Adrenal gland (tissue), 9 donors: ENCODE measurements at regions not wholly inside any gene's neighbourhood (a gene's known extent, or its start where the extent isn't known, plus 50 kb on each side); places are given as distances from the start of the nearest gene placed in this dataset.

Source experiments
- DNase-seq, 7 donors: peaks; one replicate each; pipeline ENCODE4 v3.0.0-alpha.2; 2019 to 2020
- H3K27ac ChIP-seq, 5 donors: fragments of 200-600 bp; sonication (generic) in 4 of 5; 1 replicate in 3 of 5; 2 replicates in 2 of 5; pipeline versions ENCODE4 v1.5.1 to v1.8.0; 2016 to 2020; ENCODE audit warnings: mild to moderate bottlenecking in 1 of 5
- H3K27me3 ChIP-seq: fragments of 200-600 bp; 2 replicates; pipeline ENCODE4 v1.8.0; 2021
- H3K36me3 ChIP-seq, 2 donors: fragments of 200-600 bp; replicated peaks in 1 of 2; 1 replicate in 1 of 2; 2 replicates in 1 of 2; pipeline versions ENCODE4 v1.5.1 to v1.8.0; 2018 to 2022
- H3K4me1 ChIP-seq, 2 donors: fragments of 200-600 bp; replicated peaks in 1 of 2; 1 replicate in 1 of 2; 2 replicates in 1 of 2; pipeline versions ENCODE4 v1.5.1 to v1.8.0; 2018 to 2021
- H3K4me3 ChIP-seq, 4 donors: fragments of 200-600 bp; sonication (generic) in 3 of 4; one replicate each; pipeline ENCODE4 v1.5.1; 2016 to 2018
- H3K9me3 ChIP-seq, 3 donors: fragments of 200-600 bp; sonication (generic) in 1 of 3; replicated peaks in 1 of 3; 1 replicate in 2 of 3; 2 replicates in 1 of 3; pipeline versions ENCODE4 v1.5.1 to v1.8.0; 2016 to 2021
- CTCF ChIP-seq, 6 experiments: fragments of 450-650 bp in 4 of 6; fragments of 200-600 bp in 2 of 6; sonication (generic) in 1 of 6; IDR thresholded peaks; 1 replicate in 5 of 6; 2 replicates in 1 of 6; pipeline versions ENCODE4 v1.5.1 to v1.8.0; 2016 to 2021; ENCODE audit warnings: antibody characterized with exemption in 6 of 6, mild to moderate bottlenecking in 2 of 6, moderate library complexity in 1 of 6
- POLR2A ChIP-seq, 2 donors: fragments of 450-650 bp; IDR thresholded peaks; one replicate each; pipeline ENCODE4 v1.6.1; 2017; ENCODE audit warnings: antibody characterized with exemption in 2 of 2, mild to moderate bottlenecking in 2 of 2, moderate library complexity in 1 of 2
- WGBS, 4 donors: extraction: QIAGEN DNeasy Blood & Tissue Kit in 2 of 4; methylation state at CpG; one replicate each; pipeline versions ENCODE4 v1.1.5 to v1.1.7; 2013 to 2017; 5-methylcytosine and 5-hydroxymethylcytosine counted together
- intact Hi-C, 2 donors: fragments of 100-400 bp; cut with DNase I; formaldehyde crosslinking; loops; one replicate each; pipeline versions ENCODE4 v1.14.1 to v1.15.0; 2022 to 2023
- donor health status: healthy with polysubstance abuse.
- donor health status: Bipolar disorder and iron deficiency.
- donor health status: DM: yes; HTN: yes; CAD: no.
- donor health status: DM: no; HTN: no; CAD: no.
- donor health status: DM: no; HTN: no; CAD: no.

DNA sequence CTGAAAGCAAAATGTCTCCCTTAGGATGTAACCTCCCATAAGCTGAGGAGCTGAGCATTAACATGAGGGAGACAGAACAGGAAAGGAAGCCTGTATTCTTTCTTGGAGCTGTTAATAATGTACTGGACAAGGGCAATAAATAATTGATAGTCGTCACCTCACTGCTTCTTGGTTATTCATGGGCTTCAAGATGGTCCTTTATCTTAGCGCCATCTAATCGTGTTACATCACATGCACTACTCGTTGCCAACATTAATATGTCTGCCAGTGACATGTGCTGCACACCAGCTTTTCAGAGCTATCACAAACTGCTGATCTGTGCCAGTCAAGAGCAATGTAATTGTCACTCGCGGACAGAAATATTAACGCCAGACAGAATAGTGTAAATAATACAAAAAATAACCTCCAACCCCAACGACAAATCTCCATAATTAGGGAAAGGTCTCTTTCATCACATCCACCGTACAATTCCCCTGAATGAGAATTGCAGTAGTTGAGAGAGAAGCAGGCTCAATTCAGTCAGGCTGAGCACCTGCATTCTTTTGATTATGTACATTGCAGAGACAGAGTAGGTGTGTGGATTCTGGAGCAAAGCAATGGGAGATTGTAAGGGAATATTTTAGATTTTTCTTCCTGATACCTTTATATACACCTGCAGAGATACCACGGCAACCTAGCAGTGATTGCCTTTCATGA is 267.1 kb downstream of the SPATA31D1 start:
- Histone ChIP-seq H3K4me1 (no peaks in the 10 kb centered on the region), H3K27me3 (no peaks in the 10 kb centered on the region), H3K9me3 (no peaks in the 10 kb centered on the region), H3K4me3 (no peak overlapping the region), H3K27ac (no peak overlapping the region), H3K36me3 (no peaks in the 10 kb centered on the region)
- WGBS, 4 donors, result 59 to 68% (median 64%) methylated on average over 10 of the region's 10 CpGs
- TF ChIP-seq CTCF (IDR thresholded peaks at IDR 0.05) (no peak), POLR2A (IDR thresholded peaks at IDR 0.05) (no peak)
- intact Hi-C loops, result no loop called here
- no peak for DNase-seq

DNA sequence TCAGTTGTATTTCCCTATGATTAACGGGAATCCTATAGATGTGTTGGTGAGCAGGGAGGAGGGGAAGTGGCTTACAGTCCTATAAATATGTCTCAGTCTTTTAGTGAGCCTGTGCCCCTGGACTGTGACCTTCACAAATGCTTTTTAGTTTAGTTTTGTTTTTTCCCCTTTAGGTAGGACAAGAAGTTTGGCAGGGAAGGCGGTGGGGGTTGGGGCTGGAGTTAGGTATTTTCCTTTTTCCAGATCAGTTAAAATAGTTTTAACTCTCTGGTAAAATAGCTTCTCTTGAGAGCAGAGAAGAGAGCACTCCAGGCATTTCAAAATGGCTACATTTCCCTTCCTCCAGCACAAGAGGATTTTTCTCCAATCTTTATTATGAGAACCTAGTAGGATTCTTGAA is 272.1 kb downstream of the SPATA31D1 start:
- 63 to 78% (median 76%) methylated on average over 2 of the region's 2 CpGs for WGBS, 4 donors
- no peak for DNase-seq
- H3K27ac ChIP-seq, result no peak overlapping the region

DNA sequence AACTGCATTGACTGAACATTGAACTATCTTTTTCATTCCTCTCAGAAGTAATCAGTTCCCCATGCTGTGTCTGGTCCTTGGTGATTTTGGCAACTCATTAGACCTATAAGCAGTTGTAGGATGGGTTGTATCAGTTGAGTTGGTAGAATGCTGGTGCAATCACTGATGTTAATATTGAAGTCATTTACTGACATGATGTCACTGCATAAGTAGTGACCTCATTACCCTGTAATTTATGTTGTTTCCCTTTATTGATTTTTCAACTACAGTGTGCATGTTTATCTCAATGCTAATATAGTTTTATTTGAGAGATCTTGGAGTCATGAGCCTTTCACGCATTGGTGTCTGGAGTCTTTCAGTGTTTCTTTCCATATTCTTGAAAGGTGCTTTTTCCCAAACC is 275.0 kb downstream of the SPATA31D1 start:
- H3K27me3 ChIP-seq, result no peaks in the 10 kb centered on the region
- intact Hi-C loops, result no loop called here
- no peak overlapping the region for H3K27ac ChIP-seq
- TF ChIP-seq CTCF (IDR thresholded peaks at IDR 0.05) (no peak), POLR2A (IDR thresholded peaks at IDR 0.05) (no peak)
- H3K9me3 ChIP-seq, result no peaks in the 10 kb centered on the region
- no peak for DNase-seq
- no peaks in the 10 kb centered on the region for H3K36me3 ChIP-seq
- 81 to 89% (median 86%) methylated on average over 1 of the region's 1 CpG for WGBS, 4 donors
- H3K4me1 ChIP-seq, result no peaks in the 10 kb centered on the region
- H3K4me3 ChIP-seq, result no peak overlapping the region

More for the DNA sequence above, 272.1 kb downstream of the SPATA31D1 start:
- Histone ChIP-seq H3K4me3 (no peak overlapping the region), H3K9me3 (no peaks in the 10 kb centered on the region), H3K4me1 (no peaks in the 10 kb centered on the region), H3K36me3 (no peaks in the 10 kb centered on the region), H3K27me3 (no peaks in the 10 kb centered on the region)
- intact Hi-C loops, result no loop called here
- TF ChIP-seq POLR2A (IDR thresholded peaks at IDR 0.05) (no peak), CTCF (IDR thresholded peaks at IDR 0.05) (no peak)

GRCh38 chr9:82271106-82271561 is 282.6 kb downstream of the SPATA31D1 start:
- DNase-seq, result no peak
- Histone ChIP-seq H3K27ac (no peak overlapping the region), H3K9me3 (no peaks in the 10 kb centered on the region), H3K4me3 (no peak overlapping the region), H3K27me3 (no peaks in the 10 kb centered on the region), H3K36me3 (no peaks in the 10 kb centered on the region), H3K4me1 (no peaks in the 10 kb centered on the region)
- 66 to 83% (median 69%) methylated on average over 1 of the region's 1 CpG for WGBS, 4 donors
- intact Hi-C loops, result no loop called here
- TF ChIP-seq POLR2A (IDR thresholded peaks at IDR 0.05) (no peak), CTCF (IDR thresholded peaks at IDR 0.05) (no peak)
